Activated CD4-positive, alpha-beta T cell treated with anti-CD3 and anti-CD28 coated beads, Interleukin-2, amount 10 ng/mL, durations not matched to agents 24 days and 14 days (primary cell): ENCODE measurements at regions not wholly inside any gene's neighbourhood (a gene's known extent, or its start where the extent isn't known, plus 50 kb on each side); places are given as distances from the start of the nearest gene placed in this dataset.

Experiments used
- DNase-seq: peaks from one replicate; pipeline ENCODE4 v3.0.0; 2022
- H3K27ac Mint-ChIP-seq: one replicate; pipeline ENCODE4 v1.8.0; 2022; ENCODE audit warnings: mild to moderate bottlenecking, mixed read lengths
- H3K27me3 Mint-ChIP-seq: one replicate; pipeline ENCODE4 v1.8.0; 2022; ENCODE audit warnings: mixed read lengths
- H3K36me3 Mint-ChIP-seq: one replicate; pipeline ENCODE4 v1.8.0; 2022; ENCODE audit warnings: low read depth, mild to moderate bottlenecking, mixed read lengths
- H3K4me1 Mint-ChIP-seq: one replicate; pipeline ENCODE4 v1.8.0; 2021; ENCODE audit warnings: mixed read lengths
- H3K4me3 Mint-ChIP-seq: one replicate; pipeline ENCODE4 v1.8.0; 2022; ENCODE audit warnings: mild to moderate bottlenecking, moderate library complexity, mixed read lengths
- H3K9me3 Mint-ChIP-seq: one replicate; pipeline ENCODE4 v1.8.0; 2021; ENCODE audit warnings: mixed read lengths
- intact Hi-C: fragments of 100-400 bp; cut with micrococcal nuclease; formaldehyde crosslinking; loops from one replicate; pipeline ENCODE4 v1.15.1; 2023

GRCh38 chr5:12335938-12336337, 431.7 kb upstream of the CTNND2 start:
- H3K4me1 Mint-ChIP-seq, result no peaks in the 10 kb centered on the region
- H3K36me3 Mint-ChIP-seq, result no peaks in the 10 kb centered on the region
- no peak overlapping the region for H3K27ac Mint-ChIP-seq
- H3K4me3 Mint-ChIP-seq, result no peak overlapping the region
- intact Hi-C loops, result no loop called here
- no peaks in the 10 kb centered on the region for H3K27me3 Mint-ChIP-seq
- no peak for DNase-seq
- peaks cover 15% of the 10 kb centered on the region for H3K9me3 Mint-ChIP-seq

- no peaks in the 10 kb centered on the region for H3K27me3 Mint-ChIP-seq
- no peaks in the 10 kb centered on the region for H3K36me3 Mint-ChIP-seq
- no peak for DNase-seq
- H3K4me3 Mint-ChIP-seq, result no peak overlapping the region
- no peaks in the 10 kb centered on the region for H3K4me1 Mint-ChIP-seq
- H3K9me3 Mint-ChIP-seq, result peaks cover 11% of the 10 kb centered on the region
- intact Hi-C loops, result no loop called here
- H3K27ac Mint-ChIP-seq, result no peak overlapping the region
These were observed 428.2 kb upstream of the CTNND2 start for GRCh38 chr5:12332480-12332879.

- no peak for DNase-seq
- Mint-ChIP-seq H3K9me3 (peaks cover 11% of the 10 kb centered on the region), H3K27ac (no peak overlapping the region), H3K27me3 (no peaks in the 10 kb centered on the region), H3K36me3 (no peaks in the 10 kb centered on the region), H3K4me1 (no peaks in the 10 kb centered on the region), H3K4me3 (no peak overlapping the region)
- intact Hi-C loops, result no loop called here
These were observed 426.8 kb upstream of the CTNND2 start for GRCh38 chr5:12330993-12331588.

- H3K4me1 Mint-ChIP-seq, result no peaks in the 10 kb centered on the region
- no peaks in the 10 kb centered on the region for H3K36me3 Mint-ChIP-seq
- H3K4me3 Mint-ChIP-seq, result no peak overlapping the region
- H3K27me3 Mint-ChIP-seq, result no peaks in the 10 kb centered on the region
- no peak overlapping the region for H3K27ac Mint-ChIP-seq
- DNase-seq, result no peak
- intact Hi-C loops, result no loop called here
- peaks cover 11% of the 10 kb centered on the region for H3K9me3 Mint-ChIP-seq
These were observed 426.1 kb upstream of the CTNND2 start for GRCh38 chr5:12330381-12330780.

GRCh38 chr5:12323637-12324229, 419.5 kb upstream of the CTNND2 start:
- no peaks in the 10 kb centered on the region for H3K27me3 Mint-ChIP-seq
- no peaks in the 10 kb centered on the region for H3K36me3 Mint-ChIP-seq
- DNase-seq, result no peak
- H3K9me3 Mint-ChIP-seq, result peaks cover 6% of the 10 kb centered on the region
- H3K27ac Mint-ChIP-seq, result no peak overlapping the region
- intact Hi-C loops, result no loop called here
- H3K4me1 Mint-ChIP-seq, result no peaks in the 10 kb centered on the region
- no peak overlapping the region for H3K4me3 Mint-ChIP-seq

- Mint-ChIP-seq H3K36me3 (no peaks in the 10 kb centered on the region), H3K9me3 (peaks cover 8% of the 10 kb centered on the region), H3K27ac (no peak overlapping the region), H3K4me3 (no peak overlapping the region), H3K27me3 (no peaks in the 10 kb centered on the region), H3K4me1 (no peaks in the 10 kb centered on the region)
- intact Hi-C loops, result no loop called here
- DNase-seq, result no peak
These were observed 417.8 kb upstream of the CTNND2 start for GRCh38 chr5:12322042-12322441.

- no peak overlapping the region for H3K4me3 Mint-ChIP-seq
- intact Hi-C loops, result no loop called here
- no peak overlapping the region for H3K27ac Mint-ChIP-seq
- H3K4me1 Mint-ChIP-seq, result no peaks in the 10 kb centered on the region
- H3K27me3 Mint-ChIP-seq, result no peaks in the 10 kb centered on the region
- H3K9me3 Mint-ChIP-seq, result peaks cover 10% of the 10 kb centered on the region
- no peaks in the 10 kb centered on the region for H3K36me3 Mint-ChIP-seq
- DNase-seq, result no peak
These were observed 416.1 kb upstream of the CTNND2 start for GRCh38 chr5:12320331-12320730.

GRCh38 chr5:12316812-12317211, 412.6 kb upstream of the CTNND2 start:
- intact Hi-C loops, result no loop called here

GRCh38 chr5:12315461-12315860, 411.2 kb upstream of the CTNND2 start:
- Mint-ChIP-seq H3K27me3 (no peaks in the 10 kb centered on the region), H3K36me3 (no peaks in the 10 kb centered on the region), H3K9me3 (peaks cover 13% of the 10 kb centered on the region), H3K4me3 (no peak overlapping the region), H3K4me1 (no peaks in the 10 kb centered on the region), H3K27ac (no peak overlapping the region)
- intact Hi-C loops, result no loop called here
- no peak for DNase-seq

More at GRCh38 chr5:12316812-12317211, 412.6 kb upstream of the CTNND2 start:
- no peaks in the 10 kb centered on the region for H3K27me3 Mint-ChIP-seq
- no peaks in the 10 kb centered on the region for H3K36me3 Mint-ChIP-seq
- no peak for DNase-seq
- no peak overlapping the region for H3K27ac Mint-ChIP-seq
- peaks cover 13% of the 10 kb centered on the region for H3K9me3 Mint-ChIP-seq
- H3K4me1 Mint-ChIP-seq, result no peaks in the 10 kb centered on the region
- no peak overlapping the region for H3K4me3 Mint-ChIP-seq

GRCh38 chr5:12313602-12314001, 409.4 kb upstream of the CTNND2 start:
- H3K27ac Mint-ChIP-seq, result no peak overlapping the region
- H3K4me3 Mint-ChIP-seq, result no peak overlapping the region
- DNase-seq, result no peak
- no peaks in the 10 kb centered on the region for H3K36me3 Mint-ChIP-seq
- intact Hi-C loops, result no loop called here
- H3K9me3 Mint-ChIP-seq, result peaks cover 7% of the 10 kb centered on the region
- H3K27me3 Mint-ChIP-seq, result no peaks in the 10 kb centered on the region
- H3K4me1 Mint-ChIP-seq, result no peaks in the 10 kb centered on the region

- intact Hi-C loops, result no loop called here
- no peak overlapping the region for H3K4me3 Mint-ChIP-seq
- H3K27ac Mint-ChIP-seq, result no peak overlapping the region
- no peaks in the 10 kb centered on the region for H3K27me3 Mint-ChIP-seq
- H3K9me3 Mint-ChIP-seq, result peaks cover 7% of the 10 kb centered on the region
- H3K4me1 Mint-ChIP-seq, result no peaks in the 10 kb centered on the region
- no peak for DNase-seq
- H3K36me3 Mint-ChIP-seq, result no peaks in the 10 kb centered on the region
These were observed 408.1 kb upstream of the CTNND2 start for GRCh38 chr5:12312343-12312742.

- intact Hi-C loops, result no loop called here
- Mint-ChIP-seq H3K4me1 (no peaks in the 10 kb centered on the region), H3K9me3 (peaks cover under 1% of the 10 kb centered on the region), H3K4me3 (no peak overlapping the region), H3K36me3 (no peaks in the 10 kb centered on the region), H3K27ac (no peak overlapping the region), H3K27me3 (no peaks in the 10 kb centered on the region)
- no peak for DNase-seq
These were observed 389.9 kb upstream of the CTNND2 start for GRCh38 chr5:12294151-12294550.

- intact Hi-C loops, result no loop called here
- H3K27me3 Mint-ChIP-seq, result no peaks in the 10 kb centered on the region
These were observed 388.5 kb upstream of the CTNND2 start for GRCh38 chr5:12292610-12293204.

GRCh38 chr5:12284604-12285003, 380.4 kb upstream of the CTNND2 start:
- peaks cover 11% of the 10 kb centered on the region for H3K9me3 Mint-ChIP-seq
- H3K4me1 Mint-ChIP-seq, result no peaks in the 10 kb centered on the region
- no peaks in the 10 kb centered on the region for H3K36me3 Mint-ChIP-seq
- intact Hi-C loops, result no loop called here
- no peak overlapping the region for H3K4me3 Mint-ChIP-seq
- DNase-seq, result no peak
- H3K27ac Mint-ChIP-seq, result no peak overlapping the region
- H3K27me3 Mint-ChIP-seq, result no peaks in the 10 kb centered on the region

More at GRCh38 chr5:12292610-12293204, 388.5 kb upstream of the CTNND2 start:
- no peaks in the 10 kb centered on the region for H3K36me3 Mint-ChIP-seq
- no peak overlapping the region for H3K27ac Mint-ChIP-seq
- peaks cover 7% of the 10 kb centered on the region for H3K9me3 Mint-ChIP-seq
- H3K4me1 Mint-ChIP-seq, result no peaks in the 10 kb centered on the region
- H3K4me3 Mint-ChIP-seq, result no peak overlapping the region
- no peak for DNase-seq
